Endothelial cell of umbilical vein (primary cell): ENCODE measurements at regions not wholly inside any gene's neighbourhood (a gene's known extent, or its start where the extent isn't known, plus 50 kb on each side); places are given as distances from the start of the nearest gene placed in this dataset.

ENCODE experiments used
- BruUV-seq: library from RNA; stranded (reverse); fragments of 400-500 nt; replicated peaks from 2 replicates; lab custom pipeline; 2021; lab: Mats Ljungman, UMichigan
- CTCF ChIA-PET: fragments of 300-600, 350-600 bp; sonication (Branson Sonifier 250); formaldehyde crosslinking; loops from one replicate; lab custom pipeline; 2021; ENCODE audit warnings: antibody characterized with exemption, inconsistent platforms; lab: Charles Lee
- POLR2A ChIA-PET: fragments of 300-600, 350-600 bp; sonication (Branson Sonifier 250); formaldehyde crosslinking; loops from one replicate; lab custom pipeline; 2021; ENCODE audit warnings: antibody characterized with exemption, inconsistent platforms; lab: Charles Lee
- DNase-seq: peaks from one replicate; pipeline ENCODE4 v3.0.0-alpha.2; 2011; ENCODE audit warnings: low read depth, low spot score
- FAIRE-seq: peaks from 2 replicates; lab custom pipeline; 2011; peaks lifted over from hg19 to GRCh38; lab: Jason Lieb, UNC
- H2AFZ ChIP-seq: 2 replicates; pipeline ENCODE4 v1.6.0; 2012; ENCODE audit warnings: low read depth, low read length, control low read depth, inconsistent platforms
- H3K27ac ChIP-seq: 2 replicates; pipeline ENCODE4 v1.5.1; 2011; ENCODE audit warnings: low read depth, mild to moderate bottlenecking, control low read depth, low read length, moderate library complexity; ENCODE audit not compliant: insufficient read depth
- H3K27me3 ChIP-seq, 2 experiments: 2 replicates each; pipeline versions ENCODE4 v1.6.0 to v1.6.1; 2011; ENCODE audit warnings: low read length in 2 of 2, mixed read lengths in 1 of 2; ENCODE audit not compliant: control insufficient read depth in 2 of 2, insufficient read depth in 2 of 2
- H3K36me3 ChIP-seq, 2 experiments: 2 replicates in 1 of 2; 3 replicates in 1 of 2; pipeline ENCODE4 v1.5.1; 2011; ENCODE audit warnings: low read length in 2 of 2, mild to moderate bottlenecking in 1 of 2, moderate library complexity in 1 of 2; ENCODE audit not compliant: control insufficient read depth in 2 of 2, insufficient read depth in 2 of 2; ENCODE audit errors: extremely low read depth in 1 of 2
- H3K4me1 ChIP-seq: 3 replicates; pipeline ENCODE4 v1.5.1; 2011; ENCODE audit warnings: mild to moderate bottlenecking, low read length; ENCODE audit not compliant: control insufficient read depth, insufficient read depth; ENCODE audit errors: extremely low read depth
- H3K4me2 ChIP-seq: 2 replicates; pipeline ENCODE4 v1.6.1; 2011; ENCODE audit warnings: low read length, control low read depth, mixed read lengths; ENCODE audit not compliant: insufficient read depth
- H3K4me3 ChIP-seq, 3 experiments: fragments of 200-600 bp in 1 of 3; sonication (generic), shearing (Covaris generic) in 1 of 3; replicated peaks in 1 of 3; 2 replicates each; pipeline ENCODE4 v1.5.1; 2011 to 2016; ENCODE audit warnings: control low read depth in 3 of 3, low read length in 3 of 3, mild to moderate bottlenecking in 2 of 3, inconsistent platforms in 1 of 3, low read depth in 1 of 3, moderate library complexity in 1 of 3; ENCODE audit not compliant: insufficient read depth in 1 of 3
- H3K79me2 ChIP-seq: 2 replicates; pipeline ENCODE4 v1.6.0; 2012; ENCODE audit warnings: low read length, inconsistent platforms; ENCODE audit not compliant: control insufficient read depth, insufficient read depth
- H3K9ac ChIP-seq: replicated peaks from 2 replicates; pipeline ENCODE3; 2011; ENCODE audit warnings: low read length, control low read depth; ENCODE audit not compliant: insufficient read depth; ENCODE audit errors: extremely low read depth
- H3K9me1 ChIP-seq: replicated peaks from 3 replicates; pipeline ENCODE4 v1.6.0; 2011; ENCODE audit warnings: mild to moderate bottlenecking, low read length; ENCODE audit not compliant: control insufficient read depth, insufficient read depth; ENCODE audit errors: extremely low read depth
- H3K9me3 ChIP-seq: replicated peaks from 2 replicates; pipeline ENCODE4 v1.5.1; 2012; ENCODE audit warnings: low read length, inconsistent platforms; ENCODE audit not compliant: control insufficient read depth, insufficient read depth
- H4K20me1 ChIP-seq: replicated peaks from 2 replicates; pipeline ENCODE3; 2011; ENCODE audit warnings: mild to moderate bottlenecking, low read length; ENCODE audit not compliant: control insufficient read depth, insufficient read depth; ENCODE audit errors: extremely low read depth
- CTCF ChIP-seq, 2 donors: IDR thresholded peaks; 1 replicate in 1 of 2; 2 replicates in 1 of 2; pipeline ENCODE4 v1.5.1; 2011; ENCODE audit warnings: low read length in 2 of 2, mild to moderate bottlenecking in 2 of 2, moderate library complexity in 2 of 2, control low read depth in 1 of 2, inconsistent platforms in 1 of 2, low read depth in 1 of 2; ENCODE audit not compliant: insufficient read depth in 1 of 2; ENCODE audit errors: extremely low read depth in 1 of 2
- EZH2 ChIP-seq: IDR thresholded peaks from 2 replicates; pipeline ENCODE4 v1.6.1; 2012; ENCODE audit warnings: borderline replicate concordance, low read depth, mild to moderate bottlenecking, moderate library complexity, low read length, inconsistent platforms; ENCODE audit not compliant: severe bottlenecking
- FOS ChIP-seq: IDR thresholded peaks from 2 replicates; pipeline ENCODE4 v1.6.1; 2011; ENCODE audit warnings: mild to moderate bottlenecking, low read length, moderate library complexity, borderline replicate concordance; ENCODE audit not compliant: insufficient read depth
- GATA2 ChIP-seq: IDR thresholded peaks from 2 replicates; pipeline ENCODE4 v1.7.0; 2011; ENCODE audit warnings: low read depth, mild to moderate bottlenecking, moderate library complexity, mixed read lengths, low read length; ENCODE audit not compliant: insufficient read length, insufficient read depth
- JUN ChIP-seq: IDR thresholded peaks from 2 replicates; pipeline ENCODE4 v1.6.1; 2011; ENCODE audit warnings: borderline replicate concordance, low read depth; ENCODE audit not compliant: insufficient read length, insufficient read depth
- MAX ChIP-seq: IDR thresholded peaks from 2 replicates; pipeline ENCODE4 v1.6.1; 2011; ENCODE audit not compliant: insufficient read depth, insufficient read length
- MYC ChIP-seq: IDR thresholded peaks from one replicate; pipeline ENCODE4 v1.6.1; 2011; ENCODE audit warnings: mild to moderate bottlenecking, low read depth, low read length
- POLR2A ChIP-seq: IDR thresholded peaks from 2 replicates; pipeline ENCODE4 v1.6.1; 2012; ENCODE audit warnings: low read depth, mild to moderate bottlenecking, control low read depth, low read length
- POLR2AphosphoS5 ChIP-seq: IDR thresholded peaks from 2 replicates; pipeline ENCODE4 v1.6.1; 2012; ENCODE audit warnings: low read depth, mild to moderate bottlenecking, control low read depth, low read length, moderate library complexity; ENCODE audit not compliant: insufficient read depth
- dilution Hi-C: fragments of 300-500 bp; cut with MboI; formaldehyde crosslinking; loops from one replicate; pipeline ENCODE4 v1.15.0; 2019; ENCODE audit warnings: low sequenced_read_pairs; ENCODE audit not compliant: extremely low pct_ligation_motif_present
- intact Hi-C: fragments of 100-400 bp; cut with micrococcal nuclease; formaldehyde crosslinking; loops from one replicate; pipeline ENCODE4 v1.10.0; 2022

- no TSS peak for BruUV-seq
- ChIA-PET CTCF (no interaction called here), POLR2A (no interaction called here)
- Histone ChIP-seq H2AFZ (no peak overlapping the region), H4K20me1 (no peaks in the 10 kb centered on the region), H3K9me3 (no peaks in the 10 kb centered on the region), H3K9me1 (no peaks in the 10 kb centered on the region), H3K9ac (no peak overlapping the region), H3K36me3 (no peaks in the 10 kb centered on the region), H3K27ac (no peak overlapping the region), H3K27me3 (no peaks in the 10 kb centered on the region), H3K4me2 (no peak overlapping the region), H3K4me3 (no peak overlapping the region), H3K4me1 (no peaks in the 10 kb centered on the region), H3K79me2 (no peaks in the 10 kb centered on the region)
- FAIRE-seq, result no peak
- no peak for TF ChIP-seq EZH2
- no peak for TF ChIP-seq POLR2A
- TF ChIP-seq MAX, result no peak
- no peak for TF ChIP-seq POLR2AphosphoS5
- no peak for TF ChIP-seq GATA2
- TF ChIP-seq JUN, result no peak
- TF ChIP-seq CTCF (IDR thresholded peaks at IDR 0.05; ENCODE audit: extremely low read depth in 1 of 2, insufficient read depth in 1 of 2, low read depth in 1 of 2, low read length in 2 of 2), result no peak
- no peak for TF ChIP-seq MYC
- TF ChIP-seq FOS, result no peak
- intact Hi-C loops (no loop called here), dilution Hi-C loops (no loop called here)
- no peak for DNase-seq
Measured at GRCh38 chr10:78247821-78248220, 214.2 kb downstream of the RPS24 start.
